Panc1 (cell line): ENCODE measurements at regions not wholly inside any gene's neighbourhood (a gene's known extent, or its start where the extent isn't known, plus 50 kb on each side); places are given as distances from the start of the nearest gene placed in this dataset.

Experiments used
- ATAC-seq: fragments of 200-7000 bp; cut with Tn5 transposase; 2 replicates; pipeline ENCODE4 v1.9.1; 2020; ENCODE audit warnings: mild to moderate bottlenecking, moderate library complexity
- BruUV-seq: library from RNA; stranded (reverse); fragments of 400-500 nt; replicated peaks from 2 replicates; lab custom pipeline; 2021; lab: Mats Ljungman, UMichigan
- CTCF ChIA-PET: fragments of 300-600 bp; sonication (Branson Sonifier 250); formaldehyde crosslinking; loops from one replicate; lab custom pipeline; 2022; ENCODE audit warnings: antibody characterized with exemption; lab: Charles Lee
- POLR2A ChIA-PET: fragments of 300-600 bp; sonication (Branson Sonifier 250); formaldehyde crosslinking; loops from one replicate; lab custom pipeline; 2022; ENCODE audit warnings: antibody characterized with exemption; lab: Charles Lee
- DNase-seq: peaks from one replicate; pipeline ENCODE4 v3.0.0-alpha.2; 2010; ENCODE audit warnings: low read depth, low spot score
- H3K27ac ChIP-seq: 2 replicates; pipeline ENCODE4 v1.5.1; 2011; ENCODE audit warnings: mild to moderate bottlenecking, low read length, inconsistent platforms
- H3K27me3 ChIP-seq: fragments of 200-500 bp; sonication (Bioruptor generic); 2 replicates; pipeline ENCODE4 v1.6.0; 2014; ENCODE audit warnings: low read length, inconsistent platforms; ENCODE audit not compliant: control insufficient read depth, insufficient read depth
- H3K36me3 ChIP-seq: fragments of 200-500 bp; sonication (Bioruptor generic); 2 replicates; pipeline ENCODE4 v1.5.1; 2014; ENCODE audit warnings: inconsistent platforms, mild to moderate bottlenecking, low read length, moderate library complexity; ENCODE audit not compliant: control insufficient read depth, insufficient read depth
- H3K4me1 ChIP-seq: 2 replicates; pipeline ENCODE4 v1.5.1; 2011; ENCODE audit warnings: inconsistent platforms, mild to moderate bottlenecking, low read length, moderate library complexity; ENCODE audit not compliant: control insufficient read depth, insufficient read depth
- H3K4me3 ChIP-seq, 2 experiments: 2 replicates each; pipeline ENCODE4 v1.5.1; 2011 to 2012; ENCODE audit warnings: low read depth in 2 of 2, low read length in 2 of 2, mild to moderate bottlenecking in 2 of 2, inconsistent platforms in 1 of 2, moderate library complexity in 1 of 2
- H3K9me3 ChIP-seq: fragments of 200-500 bp; sonication (Bioruptor generic); 2 replicates; pipeline ENCODE4 v1.5.1; 2014; ENCODE audit warnings: low read depth, mild to moderate bottlenecking, inconsistent platforms, low read length, moderate library complexity; ENCODE audit not compliant: control insufficient read depth, insufficient read depth
- POLR2AphosphoS5 ChIP-seq: IDR thresholded peaks from 2 replicates; pipeline ENCODE4 v1.6.1; 2012; ENCODE audit warnings: mild to moderate bottlenecking, low read depth, low read length, moderate library complexity
- SIN3A ChIP-seq: IDR thresholded peaks from 2 replicates; pipeline ENCODE4 v1.6.1; 2012; ENCODE audit warnings: low read depth, mild to moderate bottlenecking, low read length, moderate library complexity, borderline replicate concordance; ENCODE audit not compliant: insufficient read depth
- TCF7L2 ChIP-seq: IDR thresholded peaks from 2 replicates; pipeline ENCODE4 v1.6.1; 2011; ENCODE audit warnings: mild to moderate bottlenecking, low read depth, low read length, inconsistent platforms
- in situ Hi-C: cut with HindIII; loops from 2 replicates; pipeline ENCODE4 v1.10.0; 2016; ENCODE audit warnings: low sequenced_read_pairs, low pct_unique_long_range_greater_than_20kb
- intact Hi-C: fragments of 100-400 bp; cut with micrococcal nuclease; formaldehyde crosslinking; loops from one replicate; pipeline ENCODE4 v1.10.0; 2022; ENCODE audit not compliant: unreplicated experiment
- TF ChIP-seq, protein P1 (sequence below): fragments of 450-650 bp; IDR thresholded peaks from 2 replicates; pipeline ENCODE4 v1.5.1; 2017; ENCODE audit warnings: mild to moderate bottlenecking
- TF ChIP-seq, protein P2 (sequence below), 2 experiments: IDR thresholded peaks; 2 replicates each; pipeline ENCODE4 v1.6.1; 2011 to 2012; ENCODE audit warnings: low read depth in 2 of 2, control low read depth in 1 of 2, low read length in 1 of 2, mild to moderate bottlenecking in 1 of 2, moderate library complexity in 1 of 2; ENCODE audit not compliant: insufficient read depth in 1 of 2

DNA sequence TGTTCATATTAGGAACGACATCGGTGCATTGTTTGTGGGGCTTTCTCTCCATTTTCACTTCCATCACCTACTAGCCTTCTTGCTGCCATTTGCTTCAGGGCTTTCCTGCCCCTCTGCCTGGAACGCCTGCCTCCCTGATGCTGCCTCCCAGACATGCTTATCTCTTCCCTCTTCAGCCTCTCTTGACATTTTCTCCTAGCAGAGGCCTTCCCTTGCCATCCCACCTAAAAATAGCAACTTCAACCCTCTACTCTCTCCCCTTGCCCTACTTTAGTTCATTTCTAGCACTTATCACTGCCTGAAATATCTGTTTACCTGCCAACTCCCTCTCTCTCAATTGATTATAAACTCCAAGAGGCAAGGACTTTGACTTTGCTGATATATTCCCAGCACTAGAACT, 210.3 kb downstream of the SP3 start:
- Histone ChIP-seq H3K4me3 (no peak overlapping the region), H3K27me3 (no peaks in the 10 kb centered on the region), H3K36me3 (no peaks in the 10 kb centered on the region), H3K27ac (no peak overlapping the region), H3K9me3 (no peaks in the 10 kb centered on the region), H3K4me1 (no peaks in the 10 kb centered on the region)
- ChIA-PET POLR2A (no interaction called here), CTCF (no interaction called here)
- DNase-seq: no peak
- BruUV-seq: no TSS peak
- intact Hi-C loops: loop anchor here (5.0 kb wide), 1 partner anchor 183 kb away; no protein-coding TSS in a partner anchor
- ATAC-seq: no peak
- in situ Hi-C loops: no loop called here
- no peak for TF ChIP-seq TCF7L2
- TF ChIP-seq SIN3A: no peak
- TF ChIP-seq POLR2AphosphoS5: no peak
- TF ChIP-seq, protein P1, sequence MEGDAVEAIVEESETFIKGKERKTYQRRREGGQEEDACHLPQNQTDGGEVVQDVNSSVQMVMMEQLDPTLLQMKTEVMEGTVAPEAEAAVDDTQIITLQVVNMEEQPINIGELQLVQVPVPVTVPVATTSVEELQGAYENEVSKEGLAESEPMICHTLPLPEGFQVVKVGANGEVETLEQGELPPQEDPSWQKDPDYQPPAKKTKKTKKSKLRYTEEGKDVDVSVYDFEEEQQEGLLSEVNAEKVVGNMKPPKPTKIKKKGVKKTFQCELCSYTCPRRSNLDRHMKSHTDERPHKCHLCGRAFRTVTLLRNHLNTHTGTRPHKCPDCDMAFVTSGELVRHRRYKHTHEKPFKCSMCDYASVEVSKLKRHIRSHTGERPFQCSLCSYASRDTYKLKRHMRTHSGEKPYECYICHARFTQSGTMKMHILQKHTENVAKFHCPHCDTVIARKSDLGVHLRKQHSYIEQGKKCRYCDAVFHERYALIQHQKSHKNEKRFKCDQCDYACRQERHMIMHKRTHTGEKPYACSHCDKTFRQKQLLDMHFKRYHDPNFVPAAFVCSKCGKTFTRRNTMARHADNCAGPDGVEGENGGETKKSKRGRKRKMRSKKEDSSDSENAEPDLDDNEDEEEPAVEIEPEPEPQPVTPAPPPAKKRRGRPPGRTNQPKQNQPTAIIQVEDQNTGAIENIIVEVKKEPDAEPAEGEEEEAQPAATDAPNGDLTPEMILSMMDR: no peak
- TF ChIP-seq, protein P2, sequence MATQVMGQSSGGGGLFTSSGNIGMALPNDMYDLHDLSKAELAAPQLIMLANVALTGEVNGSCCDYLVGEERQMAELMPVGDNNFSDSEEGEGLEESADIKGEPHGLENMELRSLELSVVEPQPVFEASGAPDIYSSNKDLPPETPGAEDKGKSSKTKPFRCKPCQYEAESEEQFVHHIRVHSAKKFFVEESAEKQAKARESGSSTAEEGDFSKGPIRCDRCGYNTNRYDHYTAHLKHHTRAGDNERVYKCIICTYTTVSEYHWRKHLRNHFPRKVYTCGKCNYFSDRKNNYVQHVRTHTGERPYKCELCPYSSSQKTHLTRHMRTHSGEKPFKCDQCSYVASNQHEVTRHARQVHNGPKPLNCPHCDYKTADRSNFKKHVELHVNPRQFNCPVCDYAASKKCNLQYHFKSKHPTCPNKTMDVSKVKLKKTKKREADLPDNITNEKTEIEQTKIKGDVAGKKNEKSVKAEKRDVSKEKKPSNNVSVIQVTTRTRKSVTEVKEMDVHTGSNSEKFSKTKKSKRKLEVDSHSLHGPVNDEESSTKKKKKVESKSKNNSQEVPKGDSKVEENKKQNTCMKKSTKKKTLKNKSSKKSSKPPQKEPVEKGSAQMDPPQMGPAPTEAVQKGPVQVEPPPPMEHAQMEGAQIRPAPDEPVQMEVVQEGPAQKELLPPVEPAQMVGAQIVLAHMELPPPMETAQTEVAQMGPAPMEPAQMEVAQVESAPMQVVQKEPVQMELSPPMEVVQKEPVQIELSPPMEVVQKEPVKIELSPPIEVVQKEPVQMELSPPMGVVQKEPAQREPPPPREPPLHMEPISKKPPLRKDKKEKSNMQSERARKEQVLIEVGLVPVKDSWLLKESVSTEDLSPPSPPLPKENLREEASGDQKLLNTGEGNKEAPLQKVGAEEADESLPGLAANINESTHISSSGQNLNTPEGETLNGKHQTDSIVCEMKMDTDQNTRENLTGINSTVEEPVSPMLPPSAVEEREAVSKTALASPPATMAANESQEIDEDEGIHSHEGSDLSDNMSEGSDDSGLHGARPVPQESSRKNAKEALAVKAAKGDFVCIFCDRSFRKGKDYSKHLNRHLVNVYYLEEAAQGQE (IDR thresholded peaks at IDR 0.05; ENCODE audit: insufficient read depth in 1 of 2, low read depth in 2 of 2, low read length in 1 of 2): no peak

GRCh38 chr2:173755798-173756197, 209.4 kb downstream of the SP3 start:
- in situ Hi-C loops (no loop called here), intact Hi-C loops (no loop called here)
- ChIA-PET CTCF (no interaction called here), POLR2A (no interaction called here)
- no peaks in the 10 kb centered on the region for H3K9me3 ChIP-seq
- no peak overlapping the region for H3K4me3 ChIP-seq
- ATAC-seq (no peak), DNase-seq (no peak)
- no peak overlapping the region for H3K27ac ChIP-seq
- H3K4me1 ChIP-seq: no peaks in the 10 kb centered on the region
- H3K27me3 ChIP-seq: no peaks in the 10 kb centered on the region
- TF ChIP-seq POLR2AphosphoS5: no peak
- TF ChIP-seq SIN3A: no peak
- TF ChIP-seq, protein P1: no peak
- TF ChIP-seq TCF7L2: no peak
- TF ChIP-seq, protein P2 (IDR thresholded peaks at IDR 0.05; ENCODE audit: insufficient read depth in 1 of 2, low read depth in 2 of 2, low read length in 1 of 2): no peak
- no TSS peak for BruUV-seq
- no peaks in the 10 kb centered on the region for H3K36me3 ChIP-seq
